Breast epithelium (tissue), 3 donors: ENCODE measurements at regions not wholly inside any gene's neighbourhood (a gene's known extent, or its start where the extent isn't known, plus 50 kb on each side); places are given as distances from the start of the nearest gene placed in this dataset.
"Not testable (repeated sequence)": the region's sequence is repeated elsewhere in the genome, so short reads cannot be mapped to it uniquely, and the experiment has no call there.

Experiments used
- POLR2A ChIP-seq: fragments of 450-650 bp; IDR thresholded peaks from one replicate; pipeline ENCODE4 v1.6.1; 2016; ENCODE audit warnings: antibody characterized with exemption, mild to moderate bottlenecking, moderate library complexity
- POLR2AphosphoS5 ChIP-seq, 3 donors: sonication (generic); formaldehyde crosslinking; IDR thresholded peaks; one replicate each; pipeline ENCODE4 v1.6.1; 2017; ENCODE audit warnings: antibody characterized with exemption in 3 of 3
- TF ChIP-seq, protein P1 (sequence below), 3 donors: fragments of 450-650 bp; IDR thresholded peaks; one replicate each; pipeline ENCODE4 v1.5.1; 2016 to 2017; ENCODE audit warnings: antibody characterized with exemption in 3 of 3, mild to moderate bottlenecking in 3 of 3, moderate library complexity in 3 of 3

DNA sequence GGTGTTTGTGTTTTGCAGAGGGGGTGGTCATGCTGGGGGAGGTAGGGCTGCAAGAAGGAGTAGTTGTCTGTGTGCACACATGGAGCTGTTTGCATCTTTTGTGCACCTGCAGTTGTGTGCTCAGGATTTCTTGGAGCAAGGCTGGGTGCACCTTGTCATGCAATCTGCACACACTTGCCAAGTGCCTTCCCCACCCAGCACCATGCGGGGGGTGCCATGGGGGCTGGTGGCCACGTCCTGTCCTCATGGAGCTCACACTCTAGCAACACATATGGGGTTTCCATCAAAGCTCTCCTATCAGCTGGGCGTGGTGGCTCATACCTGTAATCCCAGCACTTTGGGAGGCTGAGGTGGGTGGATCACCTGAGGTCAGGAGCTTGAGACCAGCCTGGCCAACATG is 111.6 kb downstream of the CRLF3 start:
- not testable (repeated sequence) for TF ChIP-seq POLR2AphosphoS5 (IDR thresholded peaks at IDR 0.05); POLR2A
- TF ChIP-seq, protein P1, sequence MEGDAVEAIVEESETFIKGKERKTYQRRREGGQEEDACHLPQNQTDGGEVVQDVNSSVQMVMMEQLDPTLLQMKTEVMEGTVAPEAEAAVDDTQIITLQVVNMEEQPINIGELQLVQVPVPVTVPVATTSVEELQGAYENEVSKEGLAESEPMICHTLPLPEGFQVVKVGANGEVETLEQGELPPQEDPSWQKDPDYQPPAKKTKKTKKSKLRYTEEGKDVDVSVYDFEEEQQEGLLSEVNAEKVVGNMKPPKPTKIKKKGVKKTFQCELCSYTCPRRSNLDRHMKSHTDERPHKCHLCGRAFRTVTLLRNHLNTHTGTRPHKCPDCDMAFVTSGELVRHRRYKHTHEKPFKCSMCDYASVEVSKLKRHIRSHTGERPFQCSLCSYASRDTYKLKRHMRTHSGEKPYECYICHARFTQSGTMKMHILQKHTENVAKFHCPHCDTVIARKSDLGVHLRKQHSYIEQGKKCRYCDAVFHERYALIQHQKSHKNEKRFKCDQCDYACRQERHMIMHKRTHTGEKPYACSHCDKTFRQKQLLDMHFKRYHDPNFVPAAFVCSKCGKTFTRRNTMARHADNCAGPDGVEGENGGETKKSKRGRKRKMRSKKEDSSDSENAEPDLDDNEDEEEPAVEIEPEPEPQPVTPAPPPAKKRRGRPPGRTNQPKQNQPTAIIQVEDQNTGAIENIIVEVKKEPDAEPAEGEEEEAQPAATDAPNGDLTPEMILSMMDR (IDR thresholded peaks at IDR 0.05): not testable (repeated sequence)
